Activated naive CD8-positive, alpha-beta T cell treated with anti-CD3 and anti-CD28 coated beads, Interleukin-2, amount 50 U/mL, for 24 hours (primary cell): ENCODE measurements at regions not wholly inside any gene's neighbourhood (a gene's known extent, or its start where the extent isn't known, plus 50 kb on each side); places are given as distances from the start of the nearest gene placed in this dataset.

ENCODE experiments used
- ATAC-seq: fragments of 150-1000 bp; cut with Tn5 transposase; one replicate; pipeline ENCODE4 v1.10.0; 2021
- DNase-seq: peaks from one replicate; pipeline ENCODE4 v3.0.0; 2021
- H3K27ac Mint-ChIP-seq: one replicate; pipeline ENCODE4 v1.8.0; 2021; ENCODE audit warnings: mild to moderate bottlenecking, mixed read lengths
- H3K27me3 Mint-ChIP-seq: one replicate; pipeline ENCODE4 v1.8.0; 2021; ENCODE audit warnings: mixed read lengths
- H3K36me3 Mint-ChIP-seq: one replicate; pipeline ENCODE4 v1.8.0; 2021; ENCODE audit warnings: low read depth, mixed read lengths
- H3K4me1 Mint-ChIP-seq: one replicate; pipeline ENCODE4 v1.8.0; 2021; ENCODE audit warnings: mixed read lengths
- H3K4me3 Mint-ChIP-seq: one replicate; pipeline ENCODE4 v1.8.0; 2021; ENCODE audit warnings: mild to moderate bottlenecking, moderate library complexity, mixed read lengths
- H3K9me3 Mint-ChIP-seq: one replicate; pipeline ENCODE4 v1.8.0; 2021; ENCODE audit warnings: mixed read lengths

GRCh38 chr20:40506537-40506939 lies 182.5 kb downstream of the MAFB start:
- Mint-ChIP-seq H3K27ac (no peak overlapping the region), H3K9me3 (no peaks in the 10 kb centered on the region), H3K36me3 (no peaks in the 10 kb centered on the region), H3K27me3 (no peaks in the 10 kb centered on the region), H3K4me3 (no peak overlapping the region), H3K4me1 (no peaks in the 10 kb centered on the region)
- DNase-seq (peak; percentile 36), ATAC-seq (peak; percentile 61)

DNA sequence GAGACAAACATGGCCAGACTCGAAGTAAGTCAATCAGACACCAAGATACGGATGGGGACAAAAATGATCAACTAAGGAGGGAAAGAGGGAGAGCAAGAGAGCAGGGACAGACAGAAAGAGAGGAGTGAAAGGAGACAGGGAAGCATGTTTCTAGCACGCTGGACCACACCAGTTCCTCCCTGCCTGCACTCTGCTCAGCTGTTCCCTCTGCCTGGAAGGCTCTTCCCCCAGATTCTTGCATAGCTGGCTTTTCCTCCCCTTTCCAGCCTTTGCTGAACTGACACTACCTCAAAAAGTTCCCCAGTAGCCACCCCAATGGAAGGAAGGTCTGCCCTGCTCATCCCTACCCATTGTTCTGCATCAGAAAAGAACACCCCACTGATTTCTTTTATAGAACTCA lies 185.9 kb downstream of the MAFB start:
- H3K27me3 Mint-ChIP-seq = no peaks in the 10 kb centered on the region
- no peak overlapping the region for H3K27ac Mint-ChIP-seq
- DNase-seq (no peak), ATAC-seq (no peak)
- peaks cover 4% of the 10 kb centered on the region for H3K4me1 Mint-ChIP-seq
- no peaks in the 10 kb centered on the region for H3K36me3 Mint-ChIP-seq
- no peak overlapping the region for H3K4me3 Mint-ChIP-seq
- no peaks in the 10 kb centered on the region for H3K9me3 Mint-ChIP-seq

GRCh38 chr20:40502576-40502975 lies 186.5 kb downstream of the MAFB start:
- Mint-ChIP-seq H3K27me3 (no peaks in the 10 kb centered on the region), H3K27ac (no peak overlapping the region), H3K36me3 (no peaks in the 10 kb centered on the region), H3K4me3 (no peak overlapping the region), H3K4me1 (peaks cover 7% of the 10 kb centered on the region), H3K9me3 (no peaks in the 10 kb centered on the region)
- no peak for ATAC-seq
- no peak for DNase-seq

DNA sequence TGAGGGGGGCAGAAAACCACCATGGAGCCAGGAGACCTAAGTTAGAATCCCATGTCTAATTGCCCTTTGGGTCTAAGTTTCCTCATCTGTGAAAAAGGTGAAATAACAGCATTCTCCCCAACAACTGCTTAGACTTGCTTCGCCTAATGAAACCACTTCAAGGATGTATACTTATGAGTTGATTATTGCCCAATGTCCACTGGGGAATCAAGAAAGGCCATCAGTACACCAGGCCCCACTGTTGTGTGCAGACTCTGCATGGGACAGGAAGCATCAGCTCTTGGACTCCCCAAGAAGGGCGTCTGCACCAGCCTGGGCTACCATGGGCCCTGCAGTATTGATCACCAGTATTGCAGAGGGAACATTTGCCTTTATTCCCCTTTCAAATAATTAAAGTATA lies 189.6 kb downstream of the MAFB start:
- Mint-ChIP-seq H3K36me3 (no peaks in the 10 kb centered on the region), H3K4me1 (peaks cover 7% of the 10 kb centered on the region), H3K27me3 (no peaks in the 10 kb centered on the region), H3K27ac (no peak overlapping the region), H3K4me3 (no peak overlapping the region), H3K9me3 (no peaks in the 10 kb centered on the region)
- DNase-seq = no peak
- no peak for ATAC-seq

DNA sequence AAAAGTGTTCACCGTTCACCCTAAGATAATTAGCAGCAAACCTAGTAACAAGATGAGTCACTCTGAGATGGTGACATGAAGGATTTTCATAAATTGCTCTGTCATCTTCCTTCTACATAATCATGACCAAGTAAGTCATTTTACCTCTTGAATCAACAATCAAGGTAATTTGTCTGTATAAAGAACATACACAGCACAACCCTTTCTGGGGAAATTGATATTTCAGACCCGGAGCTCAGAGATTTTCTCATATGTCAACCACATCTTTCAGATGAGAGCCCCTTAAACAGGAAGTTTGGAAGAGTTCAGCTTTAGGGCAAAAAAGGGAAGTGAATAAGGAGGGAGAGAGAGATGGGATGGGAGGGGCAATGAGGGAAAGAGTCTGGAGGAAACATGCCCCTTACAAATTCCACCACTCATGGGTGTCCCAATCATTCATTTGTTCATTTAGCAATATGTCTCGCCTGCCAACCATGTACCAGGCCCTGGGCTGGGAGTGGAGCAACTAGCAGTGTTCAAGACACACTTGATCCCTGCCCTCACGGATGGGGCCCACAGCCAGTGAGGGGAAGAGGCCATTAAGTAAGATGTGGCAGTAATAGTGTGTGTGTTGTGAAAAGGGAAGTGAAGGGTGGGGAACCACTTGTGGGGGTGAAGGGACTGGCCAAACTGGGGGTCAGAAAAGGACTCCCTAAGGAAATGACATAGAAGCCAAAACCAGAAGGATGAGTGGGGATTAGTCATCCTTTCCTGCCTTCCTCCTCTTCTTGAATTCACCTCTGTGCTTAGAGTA lies 190.9 kb downstream of the MAFB start:
- no peak overlapping the region for H3K27ac Mint-ChIP-seq
- H3K9me3 Mint-ChIP-seq = no peaks in the 10 kb centered on the region

DNA sequence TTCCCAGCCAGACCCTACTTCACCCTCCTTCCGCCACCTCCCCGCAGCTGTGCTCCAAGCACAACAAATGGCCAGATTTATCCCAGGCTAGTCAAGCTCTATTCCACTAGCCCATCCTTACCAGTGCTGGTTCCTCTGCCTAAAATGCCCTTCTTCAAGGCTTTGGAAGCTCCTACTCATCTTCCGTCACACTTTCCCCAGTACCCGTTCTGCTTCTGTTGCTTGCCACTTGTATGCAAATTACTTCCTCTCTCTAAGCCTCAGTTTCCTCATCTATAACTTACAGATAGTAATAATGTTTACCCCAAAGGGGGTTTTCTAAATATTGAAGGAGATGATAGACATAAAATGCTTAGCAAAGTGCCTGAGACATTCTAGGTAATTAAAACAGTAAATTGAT lies 193.1 kb downstream of the MAFB start:
- Mint-ChIP-seq H3K27me3 (no peaks in the 10 kb centered on the region), H3K4me1 (peaks cover 7% of the 10 kb centered on the region)

More for the DNA sequence above, 190.9 kb downstream of the MAFB start:
- Mint-ChIP-seq H3K36me3 (no peaks in the 10 kb centered on the region), H3K4me3 (no peak overlapping the region), H3K4me1 (peaks cover 7% of the 10 kb centered on the region), H3K27me3 (no peaks in the 10 kb centered on the region)
- DNase-seq (peak; percentile 2), ATAC-seq (no peak)

GRCh38 chr20:40494248-40494647 lies 194.8 kb downstream of the MAFB start:
- no peak overlapping the region for H3K4me3 Mint-ChIP-seq
- H3K9me3 Mint-ChIP-seq = no peaks in the 10 kb centered on the region
- no peaks in the 10 kb centered on the region for H3K36me3 Mint-ChIP-seq

More for the DNA sequence above, 193.1 kb downstream of the MAFB start:
- Mint-ChIP-seq H3K36me3 (no peaks in the 10 kb centered on the region), H3K9me3 (no peaks in the 10 kb centered on the region), H3K27ac (no peak overlapping the region), H3K4me3 (no peak overlapping the region)
- ATAC-seq = no peak
- no peak for DNase-seq

DNA sequence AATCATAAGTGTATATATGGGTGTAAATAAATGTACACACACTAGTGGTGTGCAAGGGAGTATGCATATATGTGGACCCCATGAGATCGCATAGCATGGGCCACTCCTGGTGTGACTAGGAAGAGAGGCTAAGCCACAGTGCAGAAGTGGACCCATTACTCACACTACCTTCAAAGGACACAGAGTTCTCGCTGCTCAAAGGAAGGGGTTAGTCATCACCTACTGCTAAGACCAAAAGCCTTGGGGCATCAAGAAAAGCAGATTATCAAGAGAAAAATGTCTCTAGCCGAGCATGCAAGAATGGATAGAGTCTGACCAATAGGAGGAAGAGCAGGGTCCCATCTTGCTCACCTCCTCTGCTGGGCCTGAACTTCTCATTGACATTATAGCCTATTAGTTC lies 195.5 kb downstream of the MAFB start:
- Mint-ChIP-seq H3K4me1 (peaks cover 6% of the 10 kb centered on the region), H3K4me3 (no peak overlapping the region), H3K27ac (no peak overlapping the region), H3K36me3 (no peaks in the 10 kb centered on the region), H3K9me3 (no peaks in the 10 kb centered on the region), H3K27me3 (no peaks in the 10 kb centered on the region)
- ATAC-seq (no peak), DNase-seq (no peak)

More at GRCh38 chr20:40494248-40494647, 194.8 kb downstream of the MAFB start:
- Mint-ChIP-seq H3K4me1 (peaks cover 7% of the 10 kb centered on the region), H3K27ac (no peak overlapping the region), H3K27me3 (no peaks in the 10 kb centered on the region)
- ATAC-seq (no peak), DNase-seq (no peak)

DNA sequence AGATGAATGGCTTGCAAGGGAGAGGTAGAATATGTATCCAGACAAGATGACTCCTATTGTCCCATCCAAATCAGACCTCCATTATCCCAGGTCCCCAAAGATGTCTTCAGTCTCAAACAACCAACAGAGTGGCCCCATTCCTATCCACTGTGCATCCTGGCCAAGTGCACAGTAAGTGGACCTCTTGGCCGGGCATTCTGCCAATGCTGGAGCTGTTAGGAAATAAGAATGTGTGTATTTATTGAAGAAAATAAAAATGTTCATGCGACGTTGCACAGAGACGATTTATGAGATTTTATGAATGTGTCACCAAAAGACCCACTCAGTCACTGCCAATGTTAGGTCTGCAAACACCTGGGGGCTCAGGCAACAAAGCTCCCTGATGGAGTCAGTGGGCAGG lies 196.0 kb downstream of the MAFB start:
- Mint-ChIP-seq H3K4me3 (no peak overlapping the region), H3K27me3 (no peaks in the 10 kb centered on the region), H3K4me1 (peaks cover 2% of the 10 kb centered on the region), H3K27ac (no peak overlapping the region), H3K36me3 (no peaks in the 10 kb centered on the region), H3K9me3 (no peaks in the 10 kb centered on the region)
- DNase-seq (no peak), ATAC-seq (no peak)

DNA sequence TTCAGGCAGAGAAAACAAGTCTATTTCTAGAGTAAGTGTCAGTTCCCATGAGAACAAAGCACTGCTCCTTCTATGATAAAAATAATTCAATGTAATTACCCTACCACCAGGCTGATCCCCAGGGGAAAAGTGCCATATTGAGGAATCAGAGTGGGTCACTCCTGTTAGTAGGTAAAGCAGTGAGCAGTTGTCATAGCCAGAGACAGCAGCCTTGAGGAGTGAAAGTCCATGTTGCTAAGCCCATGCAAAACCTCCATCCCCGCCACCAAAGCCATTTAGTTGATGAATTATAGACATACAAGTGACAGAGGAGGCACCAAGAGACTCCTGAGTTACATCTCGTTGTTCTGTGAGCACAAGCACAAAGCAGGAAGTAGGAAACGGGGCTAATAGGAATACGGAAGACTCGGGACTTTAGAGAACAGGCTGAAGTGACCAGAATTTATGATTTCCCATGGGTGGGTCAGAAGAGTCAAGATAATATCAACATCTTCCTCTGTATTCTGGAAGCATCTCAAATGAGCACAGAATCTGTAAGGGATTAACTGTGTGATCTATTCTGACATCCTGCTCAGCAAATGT lies 197.9 kb downstream of the MAFB start:
- no peak overlapping the region for H3K4me3 Mint-ChIP-seq

DNA sequence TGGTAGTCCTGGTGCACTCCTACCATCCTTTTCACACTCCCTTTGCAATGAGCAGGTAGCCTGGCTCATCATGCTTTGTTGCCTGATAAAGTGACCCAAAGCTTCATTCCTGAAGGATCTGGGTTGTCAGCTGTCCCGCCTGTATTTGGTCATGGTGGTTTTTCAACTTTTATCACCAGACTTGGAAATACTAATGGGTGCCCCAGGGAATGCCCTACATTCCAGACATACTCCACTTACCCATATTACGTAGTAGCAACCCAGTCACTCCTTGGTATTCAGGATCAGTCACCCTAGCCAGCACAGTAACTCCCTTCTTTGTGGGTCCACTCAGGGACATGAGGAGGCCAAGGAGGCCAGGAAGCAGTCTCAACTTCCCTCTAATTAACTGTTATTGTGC lies 199.2 kb downstream of the MAFB start:
- no peak for DNase-seq
- H3K36me3 Mint-ChIP-seq = no peaks in the 10 kb centered on the region
- no peaks in the 10 kb centered on the region for H3K9me3 Mint-ChIP-seq
- no peaks in the 10 kb centered on the region for H3K4me1 Mint-ChIP-seq
- ATAC-seq = no peak
- H3K27me3 Mint-ChIP-seq = peaks cover 2% of the 10 kb centered on the region
- no peak overlapping the region for H3K27ac Mint-ChIP-seq
- H3K4me3 Mint-ChIP-seq = no peak overlapping the region

More for the DNA sequence above, 197.9 kb downstream of the MAFB start:
- Mint-ChIP-seq H3K36me3 (no peaks in the 10 kb centered on the region), H3K27me3 (peaks cover 2% of the 10 kb centered on the region), H3K9me3 (no peaks in the 10 kb centered on the region), H3K27ac (no peak overlapping the region), H3K4me1 (no peaks in the 10 kb centered on the region)
- ATAC-seq (no peak), DNase-seq (no peak)

GRCh38 chr20:40488401-40488800 lies 200.6 kb downstream of the MAFB start:
- ATAC-seq (no peak), DNase-seq (no peak)
- Mint-ChIP-seq H3K36me3 (no peaks in the 10 kb centered on the region), H3K4me3 (no peak overlapping the region), H3K27ac (no peak overlapping the region), H3K9me3 (no peaks in the 10 kb centered on the region), H3K4me1 (no peaks in the 10 kb centered on the region), H3K27me3 (peaks cover 6% of the 10 kb centered on the region)

- Mint-ChIP-seq H3K4me1 (no peaks in the 10 kb centered on the region), H3K36me3 (no peaks in the 10 kb centered on the region), H3K27ac (no peak overlapping the region), H3K9me3 (no peaks in the 10 kb centered on the region), H3K27me3 (peaks cover 7% of the 10 kb centered on the region), H3K4me3 (no peak overlapping the region)
- DNase-seq = no peak
- no peak for ATAC-seq
Observed at GRCh38 chr20:40486297-40486696, 202.7 kb downstream of the MAFB start.

DNA sequence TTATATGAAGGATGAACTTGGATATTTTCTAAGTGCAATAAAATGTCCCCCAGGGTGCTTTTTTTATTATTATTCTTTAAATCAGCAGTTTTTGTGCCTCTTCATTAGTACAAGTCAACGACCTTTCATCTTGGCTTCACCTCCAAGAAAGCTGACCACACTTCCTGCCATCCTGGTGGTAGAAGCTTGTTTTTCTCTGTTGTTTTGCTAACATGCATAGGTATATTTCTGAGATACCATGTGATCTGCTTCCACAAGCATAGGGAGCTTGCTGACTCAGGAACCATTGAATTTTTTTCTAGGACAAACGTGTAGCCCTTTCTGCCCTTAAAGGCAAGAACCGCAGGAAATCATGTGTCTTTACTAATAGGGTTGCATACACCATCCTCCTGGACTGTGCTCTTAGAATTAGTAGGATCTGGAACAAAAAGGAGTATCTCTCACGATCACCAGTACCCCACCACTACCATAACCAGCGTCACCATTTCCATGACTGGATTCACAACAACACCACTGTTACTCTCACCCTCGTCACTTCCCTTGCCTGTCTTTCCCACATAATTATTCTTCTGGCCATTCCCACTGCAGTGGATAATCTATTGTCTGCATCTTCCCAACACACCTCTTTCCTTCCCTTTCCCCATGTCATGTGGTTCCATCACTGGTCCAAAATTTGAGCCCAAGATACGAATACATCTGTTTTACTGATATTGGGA lies 207.1 kb downstream of the MAFB start:
- no peaks in the 10 kb centered on the region for H3K9me3 Mint-ChIP-seq

DNA sequence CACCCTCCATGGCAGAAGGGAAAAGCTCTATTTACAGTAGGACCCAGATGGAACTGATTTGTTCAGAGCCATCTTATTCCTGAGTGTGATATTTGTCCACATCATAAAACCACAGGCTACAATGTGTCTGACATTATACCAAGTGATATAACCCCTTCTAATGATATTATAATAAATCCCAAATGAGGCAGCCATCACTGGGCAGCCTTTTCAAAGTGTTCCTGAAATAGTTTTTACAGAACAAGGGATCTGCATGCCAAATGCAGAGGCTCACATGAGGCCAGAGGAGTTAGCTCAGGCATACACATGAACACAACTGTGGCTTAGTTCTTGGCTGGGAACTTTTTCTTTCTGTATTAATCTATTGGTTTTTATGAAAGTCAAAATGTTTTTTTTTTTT lies 207.7 kb downstream of the MAFB start:
- Mint-ChIP-seq H3K27me3 (peaks cover 13% of the 10 kb centered on the region), H3K4me1 (no peaks in the 10 kb centered on the region), H3K4me3 (no peak overlapping the region), H3K36me3 (no peaks in the 10 kb centered on the region), H3K9me3 (no peaks in the 10 kb centered on the region), H3K27ac (no peak overlapping the region)
- ATAC-seq (no peak), DNase-seq (no peak)

More for the DNA sequence above, 207.1 kb downstream of the MAFB start:
- no peak for ATAC-seq
- Mint-ChIP-seq H3K4me3 (no peak overlapping the region), H3K27ac (no peak overlapping the region), H3K27me3 (peaks cover 9% of the 10 kb centered on the region), H3K4me1 (no peaks in the 10 kb centered on the region), H3K36me3 (no peaks in the 10 kb centered on the region)
- DNase-seq = no peak
